IPS DF 6.9 (cell line): ENCODE measurements at regions not wholly inside any gene's neighbourhood (a gene's known extent, or its start where the extent isn't known, plus 50 kb on each side); places are given as distances from the start of the nearest gene placed in this dataset.

Source experiments
- DNase-seq: peaks from one replicate; pipeline ENCODE4 v3.0.0-alpha.2; 2013; ENCODE audit warnings: low read depth, low spot score
- H3K27ac ChIP-seq: one replicate; pipeline ENCODE4 v1.5.1; 2013; ENCODE audit warnings: low read length, control low read depth
- H3K27me3 ChIP-seq: 2 replicates; pipeline ENCODE4 v1.6.1; 2013; ENCODE audit warnings: mild to moderate bottlenecking, low read length; ENCODE audit not compliant: control insufficient read depth, insufficient read depth
- H3K36me3 ChIP-seq: 2 replicates; pipeline ENCODE4 v1.6.1; 2013; ENCODE audit warnings: low read length; ENCODE audit not compliant: control insufficient read depth, insufficient read depth
- H3K4me1 ChIP-seq: 2 replicates; pipeline ENCODE4 v1.6.1; 2013; ENCODE audit warnings: low read length; ENCODE audit not compliant: control insufficient read depth, insufficient read depth
- H3K4me3 ChIP-seq: 2 replicates; pipeline ENCODE4 v1.5.1; 2013; ENCODE audit warnings: mild to moderate bottlenecking, low read length
- H3K9me3 ChIP-seq: 2 replicates; pipeline ENCODE4 v1.6.1; 2013; ENCODE audit warnings: low read length, inconsistent platforms; ENCODE audit not compliant: control insufficient read depth, insufficient read depth
- WGBS: extraction: QIAGEN DNeasy Blood & Tissue Kit; methylation state at CpG from one replicate; pipeline ENCODE4 v1.1.7; 2013; ENCODE audit warnings: mixed read lengths, missing lambda C conversion rate; ENCODE audit not compliant: insufficient read length, insufficient coverage; 5-methylcytosine and 5-hydroxymethylcytosine counted together

- Histone ChIP-seq H3K27me3 (no peaks in the 10 kb centered on the region), H3K9me3 (no peaks in the 10 kb centered on the region), H3K27ac (no peak overlapping the region), H3K36me3 (no peaks in the 10 kb centered on the region), H3K4me1 (no peaks in the 10 kb centered on the region; the same call in 1 of the 2 replicates), H3K4me3 (no peak overlapping the region)
- DNase-seq: no peak
- no CpG with 5 or more reads among the region's 5 CpGs for WGBS
These were observed 405.3 kb downstream of the RRAGC start for GRCh38 chr1:38454236-38454635.

GRCh38 chr1:38452246-38452645 is 405.7 kb upstream of the POU3F1 start:
- no peak overlapping the region for H3K27ac ChIP-seq
- no CpG with 5 or more reads among the region's 4 CpGs for WGBS

GRCh38 chr1:38451541-38451993 is 405.0 kb upstream of the POU3F1 start:
- no CpG with 5 or more reads among the region's 3 CpGs for WGBS
- Histone ChIP-seq H3K27me3 (no peaks in the 10 kb centered on the region), H3K36me3 (no peaks in the 10 kb centered on the region), H3K9me3 (no peaks in the 10 kb centered on the region), H3K27ac (no peak overlapping the region), H3K4me3 (no peak overlapping the region), H3K4me1 (no peaks in the 10 kb centered on the region; the same call in 1 of the 2 replicates)
- no peak for DNase-seq

More at GRCh38 chr1:38452246-38452645, 405.7 kb upstream of the POU3F1 start:
- no peaks in the 10 kb centered on the region; the same call in 1 of the 2 replicates for H3K4me1 ChIP-seq
- DNase-seq: no peak
- H3K36me3 ChIP-seq: no peaks in the 10 kb centered on the region
- no peak overlapping the region for H3K4me3 ChIP-seq
- no peaks in the 10 kb centered on the region for H3K9me3 ChIP-seq
- no peaks in the 10 kb centered on the region for H3K27me3 ChIP-seq

- no peaks in the 10 kb centered on the region for H3K27me3 ChIP-seq
- H3K27ac ChIP-seq: no peak overlapping the region
- no peaks in the 10 kb centered on the region for H3K36me3 ChIP-seq
- no peak for DNase-seq
- H3K4me3 ChIP-seq: no peak overlapping the region
- no peaks in the 10 kb centered on the region for H3K9me3 ChIP-seq
- no CpG with 5 or more reads among the region's 10 CpGs for WGBS
- no peaks in the 10 kb centered on the region; the same call in 1 of the 2 replicates for H3K4me1 ChIP-seq
These were observed 402.3 kb upstream of the POU3F1 start for GRCh38 chr1:38448893-38449292.

GRCh38 chr1:38446936-38447335 is 400.3 kb upstream of the POU3F1 start:
- Histone ChIP-seq H3K4me3 (no peak overlapping the region), H3K4me1 (no peaks in the 10 kb centered on the region; the same call in 1 of the 2 replicates), H3K27ac (no peak overlapping the region), H3K9me3 (no peaks in the 10 kb centered on the region), H3K36me3 (no peaks in the 10 kb centered on the region), H3K27me3 (no peaks in the 10 kb centered on the region)
- no CpG with 5 or more reads among the region's 4 CpGs for WGBS
- DNase-seq: no peak

GRCh38 chr1:38444770-38445442 is 398.3 kb upstream of the POU3F1 start:
- H3K27me3 ChIP-seq: no peaks in the 10 kb centered on the region
- no peak overlapping the region for H3K27ac ChIP-seq
- H3K9me3 ChIP-seq: no peaks in the 10 kb centered on the region
- WGBS: no CpG with 5 or more reads among the region's 16 CpGs
- no peak for DNase-seq
- no peaks in the 10 kb centered on the region for H3K4me1 ChIP-seq
- H3K36me3 ChIP-seq: no peaks in the 10 kb centered on the region
- H3K4me3 ChIP-seq: no peak overlapping the region

- H3K36me3 ChIP-seq: no peaks in the 10 kb centered on the region
- H3K4me3 ChIP-seq: no peak overlapping the region
- H3K27ac ChIP-seq: no peak overlapping the region
- DNase-seq: no peak
- WGBS: no CpG with 5 or more reads among the region's 4 CpGs
- no peaks in the 10 kb centered on the region for H3K27me3 ChIP-seq
- H3K4me1 ChIP-seq: no peaks in the 10 kb centered on the region
- H3K9me3 ChIP-seq: no peaks in the 10 kb centered on the region
These were observed 397.7 kb upstream of the POU3F1 start for GRCh38 chr1:38444311-38444710.

GRCh38 chr1:38440402-38440801 is 393.8 kb upstream of the POU3F1 start:
- H3K4me3 ChIP-seq: no peak overlapping the region
- H3K4me1 ChIP-seq: no peaks in the 10 kb centered on the region

GRCh38 chr1:38436749-38437148 is 390.2 kb upstream of the POU3F1 start:
- Histone ChIP-seq H3K27me3 (no peaks in the 10 kb centered on the region), H3K36me3 (no peaks in the 10 kb centered on the region), H3K27ac (no peak overlapping the region), H3K9me3 (no peaks in the 10 kb centered on the region), H3K4me1 (peaks cover 4% of the 10 kb centered on the region; the same call in 1 of the 2 replicates), H3K4me3 (no peak overlapping the region)
- no CpG with 5 or more reads among the region's 4 CpGs for WGBS
- DNase-seq: no peak

More at GRCh38 chr1:38440402-38440801, 393.8 kb upstream of the POU3F1 start:
- DNase-seq: no peak
- Histone ChIP-seq H3K36me3 (no peaks in the 10 kb centered on the region), H3K27ac (no peak overlapping the region), H3K9me3 (no peaks in the 10 kb centered on the region), H3K27me3 (no peaks in the 10 kb centered on the region)

GRCh38 chr1:38436006-38436405 is 389.4 kb upstream of the POU3F1 start:
- DNase-seq: no peak
- no peaks in the 10 kb centered on the region for H3K9me3 ChIP-seq
- H3K27me3 ChIP-seq: no peaks in the 10 kb centered on the region
- 0 out of 2 replicates have a peak, but pooled peaks cover 2% of the 10 kb centered on the region for H3K36me3 ChIP-seq
- no peak overlapping the region for H3K27ac ChIP-seq
- WGBS: no CpG with 5 or more reads among the region's 9 CpGs
- H3K4me1 ChIP-seq: peaks cover 6% of the 10 kb centered on the region; the same call in 1 of the 2 replicates
- no peak overlapping the region for H3K4me3 ChIP-seq
